ENCODE measurements at regions not wholly inside any gene's neighbourhood (a gene's known extent, or its start where the extent isn't known, plus 50 kb on each side); places are given as distances from the start of the nearest gene placed in this dataset.

DNA sequence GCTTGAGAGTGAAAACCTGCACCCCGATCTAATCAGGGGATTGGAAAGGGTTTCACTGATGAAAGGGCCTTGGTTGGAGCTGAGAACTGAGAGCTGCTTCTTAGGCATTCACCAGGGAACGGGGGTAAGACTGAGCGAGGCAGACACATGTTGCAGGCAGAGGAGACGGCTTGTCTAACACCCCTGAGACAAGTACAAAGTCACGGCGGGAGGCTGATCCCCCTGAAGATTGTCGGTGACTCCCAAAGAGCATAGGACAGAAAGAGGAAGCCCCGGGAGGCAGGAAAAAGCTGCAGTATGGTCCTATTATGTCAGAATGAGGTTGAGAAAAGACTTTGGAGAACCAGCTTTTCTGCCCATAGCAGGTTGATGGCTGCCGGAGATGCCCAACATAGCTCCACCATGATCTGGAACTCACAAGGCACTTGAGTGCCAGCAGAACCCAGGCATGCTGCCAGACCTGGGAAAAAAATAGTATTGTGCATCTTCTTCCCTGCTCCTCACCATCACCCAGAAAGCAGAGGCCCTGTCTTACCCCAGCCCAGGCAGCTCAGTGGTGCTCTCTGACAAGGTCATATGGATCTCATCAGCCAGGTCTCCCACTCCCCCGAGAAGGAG is 463.9 kb upstream of the PROX1 start:
- no peak overlapping the region for H3K27ac ChIP-seq
- ATAC-seq (ENCODE audit: insufficient number of reproducible peaks, low FRiP score, low read depth) (no peak), DNase-seq (ENCODE audit: low spot score) (no peak)
- H3K27me3 ChIP-seq (replicated peaks; ENCODE audit: insufficient read depth): no peaks in the 10 kb centered on the region
- H3K9me3 ChIP-seq: no peaks in the 10 kb centered on the region
- H3K36me3 ChIP-seq: no peaks in the 10 kb centered on the region
- TF ChIP-seq, protein P1, sequence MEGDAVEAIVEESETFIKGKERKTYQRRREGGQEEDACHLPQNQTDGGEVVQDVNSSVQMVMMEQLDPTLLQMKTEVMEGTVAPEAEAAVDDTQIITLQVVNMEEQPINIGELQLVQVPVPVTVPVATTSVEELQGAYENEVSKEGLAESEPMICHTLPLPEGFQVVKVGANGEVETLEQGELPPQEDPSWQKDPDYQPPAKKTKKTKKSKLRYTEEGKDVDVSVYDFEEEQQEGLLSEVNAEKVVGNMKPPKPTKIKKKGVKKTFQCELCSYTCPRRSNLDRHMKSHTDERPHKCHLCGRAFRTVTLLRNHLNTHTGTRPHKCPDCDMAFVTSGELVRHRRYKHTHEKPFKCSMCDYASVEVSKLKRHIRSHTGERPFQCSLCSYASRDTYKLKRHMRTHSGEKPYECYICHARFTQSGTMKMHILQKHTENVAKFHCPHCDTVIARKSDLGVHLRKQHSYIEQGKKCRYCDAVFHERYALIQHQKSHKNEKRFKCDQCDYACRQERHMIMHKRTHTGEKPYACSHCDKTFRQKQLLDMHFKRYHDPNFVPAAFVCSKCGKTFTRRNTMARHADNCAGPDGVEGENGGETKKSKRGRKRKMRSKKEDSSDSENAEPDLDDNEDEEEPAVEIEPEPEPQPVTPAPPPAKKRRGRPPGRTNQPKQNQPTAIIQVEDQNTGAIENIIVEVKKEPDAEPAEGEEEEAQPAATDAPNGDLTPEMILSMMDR (IDR thresholded peaks at IDR 0.05): no peak
- no peak overlapping the region for H3K4me3 ChIP-seq
- no peaks in the 10 kb centered on the region for H3K4me1 ChIP-seq (ENCODE audit: control insufficient read depth in 1 of 2, low read depth in 2 of 2)

DNA sequence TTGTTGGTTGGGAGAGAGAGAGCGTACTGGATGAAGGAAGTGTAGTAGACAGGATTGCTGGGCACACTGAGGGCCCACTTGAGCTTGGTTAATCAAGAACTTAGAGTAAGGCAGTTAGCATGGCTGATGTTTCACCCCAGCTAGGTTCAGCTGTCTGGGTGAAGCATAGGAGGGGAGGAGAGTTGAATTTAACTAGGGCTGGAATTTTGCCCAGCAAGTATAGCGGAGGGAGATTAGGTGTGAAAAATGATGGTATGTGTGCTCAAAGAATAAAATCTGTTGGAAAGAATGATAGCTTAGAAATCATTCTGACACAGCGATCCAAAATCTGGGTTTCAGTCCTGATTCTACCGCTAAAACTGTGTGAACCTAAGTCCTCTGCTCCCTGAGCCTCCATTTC is 461.5 kb upstream of the PROX1 start:
- Histone ChIP-seq H3K36me3 (no peaks in the 10 kb centered on the region), H3K27ac (no peak overlapping the region), H3K4me3 (no peak overlapping the region), H3K4me1 (ENCODE audit: control insufficient read depth in 1 of 2, low read depth in 2 of 2) (no peaks in the 10 kb centered on the region), H3K9me3 (no peaks in the 10 kb centered on the region), H3K27me3 (replicated peaks; ENCODE audit: insufficient read depth) (no peaks in the 10 kb centered on the region)
- ATAC-seq (ENCODE audit: insufficient number of reproducible peaks, low FRiP score, low read depth): no peak
- no peak for DNase-seq (ENCODE audit: low spot score)
- TF ChIP-seq, protein P1 (IDR thresholded peaks at IDR 0.05): no peak

DNA sequence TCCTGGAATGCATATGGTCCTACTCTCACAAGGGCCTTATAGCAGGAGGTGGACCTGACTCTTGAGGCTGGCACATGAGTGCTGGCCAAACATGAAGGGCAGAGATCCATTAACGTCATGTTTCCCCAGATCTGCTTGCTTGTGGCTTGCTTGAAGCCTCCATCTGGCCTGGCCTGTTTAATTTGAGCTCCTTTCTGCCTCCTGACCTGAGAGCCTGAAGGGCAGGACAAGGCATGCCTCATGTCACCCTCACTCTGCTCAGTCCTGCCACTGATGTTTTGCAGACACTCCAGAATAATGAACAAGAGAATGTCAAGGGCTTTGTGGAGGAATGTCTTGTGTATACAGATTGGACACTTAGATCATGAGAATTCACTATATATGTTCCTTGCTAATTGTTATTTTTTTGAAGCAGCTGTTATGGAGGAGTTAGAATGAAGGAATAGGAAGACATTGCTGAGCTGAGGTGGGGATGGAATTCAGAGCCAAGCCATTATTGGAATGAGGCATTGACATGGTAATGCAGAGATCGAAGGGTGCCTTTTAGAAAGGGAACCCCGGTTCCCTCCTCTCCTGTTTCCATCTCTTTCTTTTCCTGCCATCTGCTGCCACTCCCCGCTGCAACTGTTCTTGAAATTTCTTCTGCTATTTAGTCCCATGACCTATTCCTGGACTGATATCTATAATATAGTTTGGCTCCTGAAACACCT is 457.0 kb upstream of the PROX1 start:
- TF ChIP-seq, protein P1 (IDR thresholded peaks at IDR 0.05): no peak
- no peaks in the 10 kb centered on the region for H3K27me3 ChIP-seq (replicated peaks; ENCODE audit: insufficient read depth)
- ATAC-seq (ENCODE audit: insufficient number of reproducible peaks, low FRiP score, low read depth): no peak
- H3K27ac ChIP-seq: no peak overlapping the region
- H3K36me3 ChIP-seq: no peaks in the 10 kb centered on the region
- no peaks in the 10 kb centered on the region for H3K9me3 ChIP-seq
- no peak for DNase-seq (ENCODE audit: low spot score)
- no peak overlapping the region for H3K4me3 ChIP-seq
- H3K4me1 ChIP-seq (ENCODE audit: control insufficient read depth in 1 of 2, low read depth in 2 of 2): no peaks in the 10 kb centered on the region

DNA sequence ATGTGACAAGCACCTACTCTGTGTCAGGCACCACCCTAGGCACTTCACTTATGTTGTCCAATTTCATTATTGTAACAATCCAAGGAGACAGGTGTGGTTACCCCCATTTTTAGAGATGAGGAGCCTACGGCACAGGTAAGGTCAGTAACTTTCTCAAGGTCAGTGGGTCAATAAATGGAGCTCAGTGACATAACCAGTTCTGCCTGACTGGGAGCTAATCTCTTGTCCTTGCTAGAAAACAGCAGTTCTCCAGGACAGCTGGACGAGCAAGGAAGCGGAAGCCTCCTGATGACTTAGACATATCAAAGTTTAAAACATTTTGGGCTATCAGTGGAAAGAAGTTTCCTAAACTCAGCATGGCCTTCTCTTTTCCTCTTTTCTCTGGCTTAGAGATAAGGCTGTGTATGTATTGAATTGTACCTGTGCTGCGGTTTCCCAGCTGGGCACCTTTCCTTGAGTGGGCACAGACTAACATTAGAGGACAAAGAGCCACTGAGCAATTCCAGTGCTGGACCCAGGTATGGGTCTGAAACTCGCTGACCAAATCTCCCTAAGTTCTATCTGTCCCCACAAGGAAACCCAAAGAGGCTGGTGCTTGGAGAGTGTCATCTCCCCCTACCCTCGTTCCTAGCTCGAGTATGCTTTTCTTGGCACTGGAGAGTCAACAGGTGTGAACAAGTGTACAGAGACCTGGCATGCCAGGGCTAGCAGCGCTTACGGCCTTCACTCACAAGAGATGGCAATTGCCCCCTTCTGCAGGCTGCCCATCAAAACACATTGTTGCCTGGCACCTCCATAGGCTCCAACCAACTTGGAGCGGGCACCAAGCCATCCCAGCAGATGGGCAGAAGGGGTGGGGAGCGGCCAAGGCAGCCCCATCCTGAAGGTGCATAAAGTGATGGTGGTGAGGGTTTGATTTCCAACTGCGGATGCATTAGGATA is 456.1 kb upstream of the PROX1 start:
- ATAC-seq (ENCODE audit: insufficient number of reproducible peaks, low FRiP score, low read depth): no peak
- Histone ChIP-seq H3K36me3 (no peaks in the 10 kb centered on the region), H3K4me3 (no peak overlapping the region), H3K9me3 (no peaks in the 10 kb centered on the region), H3K27ac (no peak overlapping the region), H3K4me1 (ENCODE audit: control insufficient read depth in 1 of 2, low read depth in 2 of 2) (no peaks in the 10 kb centered on the region), H3K27me3 (replicated peaks; ENCODE audit: insufficient read depth) (no peaks in the 10 kb centered on the region)
- TF ChIP-seq, protein P1 (IDR thresholded peaks at IDR 0.05): no peak
- DNase-seq (ENCODE audit: low spot score): no peak

DNA sequence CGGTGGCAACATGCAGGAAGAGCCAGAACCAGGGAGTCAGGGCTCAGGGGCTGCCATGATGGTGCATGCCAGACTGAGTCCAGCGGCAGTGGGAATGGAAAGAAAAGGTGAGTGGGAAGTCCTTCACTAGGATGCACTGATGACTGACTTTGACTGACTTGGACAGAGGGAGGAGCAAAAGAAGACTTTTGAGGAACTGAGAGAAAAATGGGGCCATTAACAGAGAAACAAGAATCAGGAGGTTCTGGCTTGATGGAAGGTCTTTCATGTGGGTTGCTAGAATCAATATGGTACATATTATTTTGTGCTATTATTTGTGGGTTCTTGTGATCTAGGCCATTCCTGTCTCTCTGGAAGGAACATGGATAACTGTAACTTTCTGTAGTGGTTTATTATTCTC is 454.6 kb upstream of the PROX1 start:
- DNase-seq (ENCODE audit: low spot score): no peak
- TF ChIP-seq, protein P1 (IDR thresholded peaks at IDR 0.05): no peak
- no peak for ATAC-seq (ENCODE audit: insufficient number of reproducible peaks, low FRiP score, low read depth)
- H3K36me3 ChIP-seq: no peaks in the 10 kb centered on the region
- no peaks in the 10 kb centered on the region for H3K9me3 ChIP-seq
- no peak overlapping the region for H3K27ac ChIP-seq
- no peaks in the 10 kb centered on the region for H3K27me3 ChIP-seq (replicated peaks; ENCODE audit: insufficient read depth)
- H3K4me1 ChIP-seq (ENCODE audit: control insufficient read depth in 1 of 2, low read depth in 2 of 2): no peaks in the 10 kb centered on the region
- H3K4me3 ChIP-seq: no peak overlapping the region

Data from thoracic aorta (tissue), 2 donors.